ENCODE measurements at regions not wholly inside any gene's neighbourhood (a gene's known extent, or its start where the extent isn't known, plus 50 kb on each side); places are given as distances from the start of the nearest gene placed in this dataset.

DNA sequence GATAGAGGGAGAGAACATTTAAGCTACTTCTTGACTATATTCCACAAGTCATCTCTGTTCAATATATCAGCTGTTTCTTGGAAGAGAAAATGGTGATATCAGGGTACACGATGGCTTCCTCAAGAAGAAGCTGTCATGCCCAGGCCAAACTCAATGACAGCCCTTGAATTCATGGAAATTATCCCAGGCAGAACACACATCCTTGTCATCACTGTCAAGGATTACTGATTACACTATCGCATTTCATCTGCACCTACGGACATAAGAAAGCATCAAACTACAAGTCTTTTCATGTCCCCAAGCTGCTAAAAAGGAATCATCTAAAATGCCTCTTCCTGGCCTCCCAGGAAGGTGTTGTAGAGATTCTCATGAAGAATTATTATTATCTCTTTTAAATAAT lies 165.2 kb upstream of the SLC7A11 start:
- no peak for ATAC-seq
- no peak for TF ChIP-seq PPARA (CRISPR knock-in tag; IDR thresholded peaks at IDR 0.05; ENCODE audit: borderline replicate concordance)
- TF ChIP-seq ISL1 (CRISPR knock-in tag; IDR thresholded peaks at IDR 0.05) = no peak
- TF ChIP-seq, protein P1, sequence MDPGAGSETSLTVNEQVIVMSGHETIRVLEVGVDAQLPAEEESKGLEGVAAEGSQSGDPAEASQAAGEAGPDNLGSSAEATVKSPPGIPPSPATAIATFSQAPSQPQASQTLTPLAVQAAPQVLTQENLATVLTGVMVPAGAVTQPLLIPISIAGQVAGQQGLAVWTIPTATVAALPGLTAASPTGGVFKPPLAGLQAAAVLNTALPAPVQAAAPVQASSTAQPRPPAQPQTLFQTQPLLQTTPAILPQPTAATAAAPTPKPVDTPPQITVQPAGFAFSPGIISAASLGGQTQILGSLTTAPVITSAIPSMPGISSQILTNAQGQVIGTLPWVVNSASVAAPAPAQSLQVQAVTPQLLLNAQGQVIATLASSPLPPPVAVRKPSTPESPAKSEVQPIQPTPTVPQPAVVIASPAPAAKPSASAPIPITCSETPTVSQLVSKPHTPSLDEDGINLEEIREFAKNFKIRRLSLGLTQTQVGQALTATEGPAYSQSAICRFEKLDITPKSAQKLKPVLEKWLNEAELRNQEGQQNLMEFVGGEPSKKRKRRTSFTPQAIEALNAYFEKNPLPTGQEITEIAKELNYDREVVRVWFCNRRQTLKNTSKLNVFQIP (CRISPR knock-in tag; IDR thresholded peaks at IDR 0.05; ENCODE audit: borderline replicate concordance, low read depth) = no peak
- TF ChIP-seq ZNF70 (CRISPR knock-in tag; IDR thresholded peaks at IDR 0.05) = no peak
- no peak for TF ChIP-seq CSRNP3 (CRISPR knock-in tag; IDR thresholded peaks at IDR 0.05)
- no peak for TF ChIP-seq PATZ1 (CRISPR knock-in tag; IDR thresholded peaks at IDR 0.05; ENCODE audit: borderline replicate concordance)
- TF ChIP-seq ZNF565 (CRISPR knock-in tag; conservative IDR thresholded peaks at IDR 0.05; ENCODE audit: low read depth) = no peak
- TF ChIP-seq, protein P2, sequence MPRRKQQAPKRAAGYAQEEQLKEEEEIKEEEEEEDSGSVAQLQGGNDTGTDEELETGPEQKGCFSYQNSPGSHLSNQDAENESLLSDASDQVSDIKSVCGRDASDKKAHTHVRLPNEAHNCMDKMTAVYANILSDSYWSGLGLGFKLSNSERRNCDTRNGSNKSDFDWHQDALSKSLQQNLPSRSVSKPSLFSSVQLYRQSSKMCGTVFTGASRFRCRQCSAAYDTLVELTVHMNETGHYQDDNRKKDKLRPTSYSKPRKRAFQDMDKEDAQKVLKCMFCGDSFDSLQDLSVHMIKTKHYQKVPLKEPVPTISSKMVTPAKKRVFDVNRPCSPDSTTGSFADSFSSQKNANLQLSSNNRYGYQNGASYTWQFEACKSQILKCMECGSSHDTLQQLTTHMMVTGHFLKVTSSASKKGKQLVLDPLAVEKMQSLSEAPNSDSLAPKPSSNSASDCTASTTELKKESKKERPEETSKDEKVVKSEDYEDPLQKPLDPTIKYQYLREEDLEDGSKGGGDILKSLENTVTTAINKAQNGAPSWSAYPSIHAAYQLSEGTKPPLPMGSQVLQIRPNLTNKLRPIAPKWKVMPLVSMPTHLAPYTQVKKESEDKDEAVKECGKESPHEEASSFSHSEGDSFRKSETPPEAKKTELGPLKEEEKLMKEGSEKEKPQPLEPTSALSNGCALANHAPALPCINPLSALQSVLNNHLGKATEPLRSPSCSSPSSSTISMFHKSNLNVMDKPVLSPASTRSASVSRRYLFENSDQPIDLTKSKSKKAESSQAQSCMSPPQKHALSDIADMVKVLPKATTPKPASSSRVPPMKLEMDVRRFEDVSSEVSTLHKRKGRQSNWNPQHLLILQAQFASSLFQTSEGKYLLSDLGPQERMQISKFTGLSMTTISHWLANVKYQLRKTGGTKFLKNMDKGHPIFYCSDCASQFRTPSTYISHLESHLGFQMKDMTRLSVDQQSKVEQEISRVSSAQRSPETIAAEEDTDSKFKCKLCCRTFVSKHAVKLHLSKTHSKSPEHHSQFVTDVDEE (CRISPR knock-in tag; IDR thresholded peaks at IDR 0.05) = no peak
- no peak for TF ChIP-seq ARNTL (CRISPR knock-in tag; IDR thresholded peaks at IDR 0.05; ENCODE audit: borderline replicate concordance, low read depth)
- TF ChIP-seq TCF4 (CRISPR knock-in tag; IDR thresholded peaks at IDR 0.05; ENCODE audit: borderline replicate concordance) = no peak
- no peak for TF ChIP-seq OSR1 (CRISPR knock-in tag; IDR thresholded peaks at IDR 0.05)
- no peak for TF ChIP-seq RARB (CRISPR knock-in tag; IDR thresholded peaks at IDR 0.05)
- no peak for TF ChIP-seq CREB5 (CRISPR knock-in tag; IDR thresholded peaks at IDR 0.05; ENCODE audit: low read depth)
- no peak for TF ChIP-seq GLIS3 (CRISPR knock-in tag; IDR thresholded peaks at IDR 0.05)
- TF ChIP-seq TOX (CRISPR knock-in tag; IDR thresholded peaks at IDR 0.05; ENCODE audit: borderline replicate concordance) = no peak
- TF ChIP-seq ZFP3 (CRISPR knock-in tag; IDR thresholded peaks at IDR 0.05) = no peak
- no peak for TF ChIP-seq ZC3H10 (CRISPR knock-in tag; IDR thresholded peaks at IDR 0.05)
- TF ChIP-seq BACH2 (CRISPR knock-in tag; IDR thresholded peaks at IDR 0.05; ENCODE audit: borderline replicate concordance) = no peak
- no peak for TF ChIP-seq CSDC2 (CRISPR knock-in tag; IDR thresholded peaks at IDR 0.05)

- TF ChIP-seq, protein P2 (CRISPR knock-in tag; IDR thresholded peaks at IDR 0.05) = no peak
- no peak for ATAC-seq
Observed at GRCh38 chr4:138406876-138407275, 164.7 kb upstream of the SLC7A11 start.

Data from SK-N-SH treated with all-trans-retinoic acid at 6 μM for 48 hours (cell line).